HCT116 (cell line): ENCODE measurements at regions not wholly inside any gene's neighbourhood (a gene's known extent, or its start where the extent isn't known, plus 50 kb on each side); places are given as distances from the start of the nearest gene placed in this dataset.

ENCODE experiments used
- JUND ChIP-seq: IDR thresholded peaks from 2 replicates; pipeline ENCODE4 v1.6.1; 2012
- RAD21 ChIP-seq: IDR thresholded peaks from 2 replicates; pipeline ENCODE4 v1.6.1; 2012; ENCODE audit warnings: low read depth, mild to moderate bottlenecking
- SIN3A ChIP-seq: IDR thresholded peaks from 2 replicates; pipeline ENCODE4 v1.6.1; 2012; ENCODE audit warnings: low read depth
- ZNF274 ChIP-seq: fragments of 200-500 bp; sonication (Bioruptor generic); IDR thresholded peaks from 2 replicates; pipeline ENCODE4 v1.6.1; 2014; ENCODE audit warnings: mild to moderate bottlenecking, low read depth, low read length, inconsistent platforms
- TF ChIP-seq, protein P1 (sequence below), 3 experiments: fragments of 200-600 bp in 1 of 3; sonication (generic) in 1 of 3; IDR thresholded peaks in 2 of 3; conservative IDR thresholded peaks in 1 of 3; 2 replicates each; pipeline ENCODE4 v1.5.1; 2012 to 2017; ENCODE audit warnings: low read depth in 2 of 3, low read length in 2 of 3, antibody characterized with exemption in 1 of 3, borderline replicate concordance in 1 of 3, control low read depth in 1 of 3, mild to moderate bottlenecking in 1 of 3, mixed read lengths in 1 of 3, mixed run types in 1 of 3, moderate library complexity in 1 of 3; ENCODE audit not compliant: insufficient read depth in 1 of 3

DNA sequence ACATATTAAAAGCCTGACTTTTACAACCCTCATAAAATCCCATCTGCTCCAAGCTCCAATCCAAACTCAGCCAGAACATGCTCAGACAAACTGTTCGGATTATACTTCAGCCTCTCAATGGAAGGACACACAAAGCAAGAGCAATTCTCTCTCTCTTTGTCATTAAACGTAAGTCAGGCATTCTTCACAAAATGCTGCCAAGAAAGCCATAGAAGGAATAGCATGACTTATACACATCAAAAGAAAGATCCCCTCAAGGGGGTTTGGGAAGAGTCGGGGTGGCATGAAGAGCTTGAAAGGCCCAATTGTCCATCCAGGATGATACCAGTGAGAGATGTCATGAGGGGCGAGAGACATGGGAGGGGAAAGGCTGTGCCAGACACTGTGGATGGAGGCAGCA is 268.9 kb downstream of the PREX1 start:
- TF ChIP-seq, protein P1, sequence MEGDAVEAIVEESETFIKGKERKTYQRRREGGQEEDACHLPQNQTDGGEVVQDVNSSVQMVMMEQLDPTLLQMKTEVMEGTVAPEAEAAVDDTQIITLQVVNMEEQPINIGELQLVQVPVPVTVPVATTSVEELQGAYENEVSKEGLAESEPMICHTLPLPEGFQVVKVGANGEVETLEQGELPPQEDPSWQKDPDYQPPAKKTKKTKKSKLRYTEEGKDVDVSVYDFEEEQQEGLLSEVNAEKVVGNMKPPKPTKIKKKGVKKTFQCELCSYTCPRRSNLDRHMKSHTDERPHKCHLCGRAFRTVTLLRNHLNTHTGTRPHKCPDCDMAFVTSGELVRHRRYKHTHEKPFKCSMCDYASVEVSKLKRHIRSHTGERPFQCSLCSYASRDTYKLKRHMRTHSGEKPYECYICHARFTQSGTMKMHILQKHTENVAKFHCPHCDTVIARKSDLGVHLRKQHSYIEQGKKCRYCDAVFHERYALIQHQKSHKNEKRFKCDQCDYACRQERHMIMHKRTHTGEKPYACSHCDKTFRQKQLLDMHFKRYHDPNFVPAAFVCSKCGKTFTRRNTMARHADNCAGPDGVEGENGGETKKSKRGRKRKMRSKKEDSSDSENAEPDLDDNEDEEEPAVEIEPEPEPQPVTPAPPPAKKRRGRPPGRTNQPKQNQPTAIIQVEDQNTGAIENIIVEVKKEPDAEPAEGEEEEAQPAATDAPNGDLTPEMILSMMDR (IDR thresholded peaks at IDR 0.05 in 2 of 3, conservative IDR thresholded peaks at IDR 0.05 in 1 of 3; ENCODE audit: borderline replicate concordance in 1 of 3, insufficient read depth in 1 of 3, low read depth in 2 of 3, low read length in 2 of 3) = no peak
- TF ChIP-seq JUND = no peak
- no peak for TF ChIP-seq SIN3A
- no peak for TF ChIP-seq RAD21
- no peak for TF ChIP-seq ZNF274
